Mesenchymal stem cell (in vitro differentiated cells and primary cell): ENCODE measurements at regions not wholly inside any gene's neighbourhood (a gene's known extent, or its start where the extent isn't known, plus 50 kb on each side); places are given as distances from the start of the nearest gene placed in this dataset.
"Not testable (repeated sequence)": the region's sequence is repeated elsewhere in the genome, so short reads cannot be mapped to it uniquely, and the experiment has no call there.

Source experiments
- DNase-seq: peaks from one replicate; pipeline ENCODE4 v3.0.0-alpha.2; 2013
- H2AFZ ChIP-seq: one replicate; pipeline ENCODE4 v1.6.1; 2013; ENCODE audit warnings: low read depth, mild to moderate bottlenecking, control low read depth, inconsistent platforms, low read length, moderate library complexity
- H2AK5ac ChIP-seq: 2 replicates; pipeline ENCODE4 v1.6.1; 2013; ENCODE audit warnings: low read length, moderate library complexity, mild to moderate bottlenecking, inconsistent platforms; ENCODE audit not compliant: severe bottlenecking
- H2BK120ac ChIP-seq: one replicate; pipeline ENCODE4 v1.6.1; 2013; ENCODE audit warnings: low read depth, mild to moderate bottlenecking, inconsistent platforms, low read length, moderate library complexity
- H2BK12ac ChIP-seq, 2 experiments: one replicate each; pipeline ENCODE4 v1.6.1; 2013; ENCODE audit warnings: inconsistent platforms in 2 of 2, low read length in 2 of 2, mild to moderate bottlenecking in 2 of 2, moderate library complexity in 2 of 2, control low read depth in 1 of 2
- H2BK15ac ChIP-seq: one replicate; pipeline ENCODE4 v1.6.1; 2013; ENCODE audit warnings: mild to moderate bottlenecking, low read depth, inconsistent platforms; ENCODE audit not compliant: poor library complexity, severe bottlenecking
- H2BK5ac ChIP-seq: 2 replicates; pipeline ENCODE4 v1.6.1; 2013; ENCODE audit warnings: low read depth, mild to moderate bottlenecking, low read length, control low read depth, inconsistent platforms; ENCODE audit not compliant: poor library complexity, severe bottlenecking
- H3K14ac ChIP-seq, 2 experiments: one replicate each; pipeline ENCODE4 v1.6.1; 2013; ENCODE audit warnings: inconsistent platforms in 2 of 2, low read length in 2 of 2, control low read depth in 1 of 2, mild to moderate bottlenecking in 1 of 2, moderate library complexity in 1 of 2
- H3K18ac ChIP-seq, 2 experiments: one replicate each; pipeline ENCODE4 v1.6.1; 2013; ENCODE audit warnings: inconsistent platforms in 2 of 2, low read length in 2 of 2, control low read depth in 1 of 2, low read depth in 1 of 2, mild to moderate bottlenecking in 1 of 2
- H3K23ac ChIP-seq, 2 experiments: one replicate each; pipeline ENCODE4 v1.6.1; 2013; ENCODE audit warnings: inconsistent platforms in 2 of 2, low read length in 2 of 2, mild to moderate bottlenecking in 2 of 2, moderate library complexity in 2 of 2, control low read depth in 1 of 2
- H3K27ac ChIP-seq: 2 replicates; pipeline ENCODE4 v1.5.1; 2013; ENCODE audit warnings: mild to moderate bottlenecking, moderate library complexity, low read length, control low read depth, inconsistent platforms; ENCODE audit not compliant: poor library complexity, severe bottlenecking
- H3K27me3 ChIP-seq, 2 experiments: 2 replicates each; pipeline versions ENCODE4 v1.6.1 to v1.7.0; 2013; ENCODE audit warnings: low read length in 2 of 2, mild to moderate bottlenecking in 2 of 2, moderate library complexity in 2 of 2, control low read depth in 1 of 2, inconsistent platforms in 1 of 2; ENCODE audit not compliant: control insufficient read depth in 1 of 2, insufficient read depth in 1 of 2
- H3K36me3 ChIP-seq, 2 experiments: 2 replicates each; pipeline versions ENCODE4 v1.6.1 to v1.7.0; 2013; ENCODE audit warnings: low read length in 2 of 2, control low read depth in 1 of 2, inconsistent platforms in 1 of 2, low read depth in 1 of 2, mild to moderate bottlenecking in 1 of 2; ENCODE audit not compliant: insufficient read depth in 2 of 2, control insufficient read depth in 1 of 2
- H3K4ac ChIP-seq, 2 experiments: one replicate each; pipeline ENCODE4 v1.6.1; 2013; ENCODE audit warnings: inconsistent platforms in 2 of 2, low read length in 2 of 2, mild to moderate bottlenecking in 2 of 2, moderate library complexity in 2 of 2, control low read depth in 1 of 2, low read depth in 1 of 2
- H3K4me1 ChIP-seq: 2 replicates; pipeline ENCODE4 v1.6.1; 2013; ENCODE audit warnings: low read depth, low read length, control low read depth; ENCODE audit not compliant: control insufficient read depth, insufficient read depth
- H3K4me2 ChIP-seq: 2 replicates; pipeline ENCODE4 v1.6.1; 2013; ENCODE audit warnings: low read length, mild to moderate bottlenecking, inconsistent platforms; ENCODE audit not compliant: poor library complexity, severe bottlenecking
- H3K4me3 ChIP-seq, 2 experiments: 2 replicates each; pipeline versions ENCODE4 v1.5.1 to v1.7.0; 2013; ENCODE audit warnings: low read length in 2 of 2, mild to moderate bottlenecking in 2 of 2, control low read depth in 1 of 2, low read depth in 1 of 2; ENCODE audit not compliant: insufficient read depth in 1 of 2
- H3K79me1 ChIP-seq: replicated peaks from 2 replicates; pipeline ENCODE4 v1.6.1; 2013; ENCODE audit warnings: mild to moderate bottlenecking, control low read depth, low read length, inconsistent platforms; ENCODE audit not compliant: poor library complexity, severe bottlenecking
- H3K9ac ChIP-seq: 2 replicates; pipeline ENCODE4 v1.7.0; 2013; ENCODE audit warnings: mild to moderate bottlenecking, low read length, moderate library complexity
- H3K9me3 ChIP-seq: 2 replicates; pipeline ENCODE4 v1.7.0; 2013; ENCODE audit warnings: mild to moderate bottlenecking, low read length; ENCODE audit not compliant: control insufficient read depth
- H4K8ac ChIP-seq: one replicate; pipeline ENCODE4 v1.6.1; 2013; ENCODE audit warnings: inconsistent platforms, mild to moderate bottlenecking, low read length, moderate library complexity
- H4K91ac ChIP-seq: one replicate; pipeline ENCODE4 v1.6.1; 2013; ENCODE audit warnings: mild to moderate bottlenecking, low read length, inconsistent platforms
- WGBS: methylation state at CpG from one replicate; pipeline ENCODE4 v1.1.7; 2013; ENCODE audit warnings: mixed read lengths; 5-methylcytosine and 5-hydroxymethylcytosine counted together

GRCh38 chr3:153997364-153997763, 123.8 kb upstream of the ARHGEF26 start:
- H4K8ac ChIP-seq, H2AFZ ChIP-seq, H2BK15ac ChIP-seq, H3K18ac ChIP-seq, H4K91ac ChIP-seq, H3K9me3 ChIP-seq, H3K27ac ChIP-seq, H2AK5ac ChIP-seq, H3K4me2 ChIP-seq, H2BK12ac ChIP-seq, H3K36me3 ChIP-seq, H2BK120ac ChIP-seq, H3K4me3 ChIP-seq, H3K23ac ChIP-seq, H3K27me3 ChIP-seq, H3K9ac ChIP-seq, H2BK5ac ChIP-seq, H3K4me1 ChIP-seq, H3K4ac ChIP-seq, H3K14ac ChIP-seq, H3K79me1 ChIP-seq: not testable (repeated sequence)
- WGBS: 100% methylated on average over 1 of the region's 1 CpG
- DNase-seq: peak; percentile 11

GRCh38 chr3:154003649-154004048, 117.5 kb upstream of the ARHGEF26 start:
- Histone ChIP-seq H3K9ac (no peak overlapping the region), H4K8ac (no peak overlapping the region), H3K4me2 (no peak overlapping the region), H2AFZ (no peak overlapping the region), H3K27me3 (no peaks in the 10 kb centered on the region), H3K23ac (no peak overlapping the region), H2BK5ac (no peak overlapping the region), H3K4me1 (no peaks in the 10 kb centered on the region), H3K27ac (no peak overlapping the region), H3K4me3 (no peak overlapping the region), H2BK12ac (no peak overlapping the region), H2BK120ac (no peak overlapping the region), H3K9me3 (no peaks in the 10 kb centered on the region), H3K36me3 (no peaks in the 10 kb centered on the region), H2BK15ac (no peak overlapping the region), H3K79me1 (no peaks in the 10 kb centered on the region), H2AK5ac (no peak overlapping the region), H3K14ac (no peak overlapping the region), H4K91ac (no peak overlapping the region), H3K18ac (no peak overlapping the region), H3K4ac (no peak overlapping the region)
- DNase-seq: no peak

DNA sequence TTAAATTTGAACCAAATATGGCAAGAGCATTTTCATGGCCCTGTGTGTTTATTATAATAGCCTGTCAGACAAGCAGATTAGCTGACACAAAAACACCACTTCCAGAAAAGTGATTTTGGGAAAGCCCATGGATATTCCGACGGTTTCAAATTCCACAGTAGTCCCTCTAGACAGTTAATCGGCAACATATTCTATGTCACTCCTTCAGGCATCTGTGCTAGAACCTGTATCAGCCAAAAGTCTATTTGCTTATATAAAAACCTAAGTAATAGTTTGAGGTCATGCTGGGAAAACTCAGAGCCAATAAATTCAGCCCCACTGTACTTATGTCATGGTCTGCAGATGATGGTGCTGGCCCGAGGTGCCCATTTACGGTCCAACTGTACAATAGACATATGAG, 110.2 kb upstream of the ARHGEF26 start:
- DNase-seq: no peak

GRCh38 chr3:154013736-154014135, 107.5 kb upstream of the ARHGEF26 start:
- Histone ChIP-seq H3K9ac (no peak overlapping the region), H4K91ac (no peak overlapping the region), H2BK5ac (no peak overlapping the region), H2AK5ac (no peak overlapping the region), H2BK12ac (no peak overlapping the region), H3K9me3 (no peaks in the 10 kb centered on the region), H3K4me2 (no peak overlapping the region), H3K4me1 (no peaks in the 10 kb centered on the region), H3K4me3 (no peak overlapping the region), H3K79me1 (no peaks in the 10 kb centered on the region), H3K27me3 (no peaks in the 10 kb centered on the region), H2BK120ac (no peak overlapping the region), H3K36me3 (no peaks in the 10 kb centered on the region), H2AFZ (no peak overlapping the region), H3K4ac (no peak overlapping the region), H2BK15ac (no peak overlapping the region), H3K18ac (no peak overlapping the region), H3K27ac (no peak overlapping the region), H4K8ac (no peak overlapping the region), H3K23ac (no peak overlapping the region), H3K14ac (no peak overlapping the region)
- WGBS: 94% methylated on average over 4 of the region's 4 CpGs
- DNase-seq: no peak

More for the DNA sequence above, 110.2 kb upstream of the ARHGEF26 start:
- Histone ChIP-seq H3K9ac (no peak overlapping the region), H3K36me3 (no peaks in the 10 kb centered on the region), H2AFZ (no peak overlapping the region), H3K18ac (no peak overlapping the region), H3K27me3 (no peaks in the 10 kb centered on the region), H2BK120ac (no peak overlapping the region), H2BK5ac (no peak overlapping the region), H3K23ac (no peak overlapping the region), H3K9me3 (no peaks in the 10 kb centered on the region), H3K4ac (no peak overlapping the region), H2AK5ac (no peak overlapping the region), H3K4me1 (no peaks in the 10 kb centered on the region), H4K91ac (no peak overlapping the region), H2BK15ac (no peak overlapping the region), H3K4me3 (no peak overlapping the region), H3K79me1 (no peaks in the 10 kb centered on the region), H2BK12ac (no peak overlapping the region), H3K14ac (no peak overlapping the region), H4K8ac (no peak overlapping the region), H3K4me2 (no peak overlapping the region), H3K27ac (no peak overlapping the region)
- 95% methylated on average over 3 of the region's 5 CpGs for WGBS
